GM18502 (cell line): ENCODE measurements at regions not wholly inside any gene's neighbourhood (a gene's known extent, or its start where the extent isn't known, plus 50 kb on each side); places are given as distances from the start of the nearest gene placed in this dataset.

Experiments used
- ATAC-seq: cut with Tn5 transposase; IDR thresholded peaks from one replicate; pipeline ENCODE4 v1.9.1; 2021; ENCODE audit warnings: mild to moderate bottlenecking; ENCODE audit not compliant: unreplicated experiment, poor library complexity

DNA sequence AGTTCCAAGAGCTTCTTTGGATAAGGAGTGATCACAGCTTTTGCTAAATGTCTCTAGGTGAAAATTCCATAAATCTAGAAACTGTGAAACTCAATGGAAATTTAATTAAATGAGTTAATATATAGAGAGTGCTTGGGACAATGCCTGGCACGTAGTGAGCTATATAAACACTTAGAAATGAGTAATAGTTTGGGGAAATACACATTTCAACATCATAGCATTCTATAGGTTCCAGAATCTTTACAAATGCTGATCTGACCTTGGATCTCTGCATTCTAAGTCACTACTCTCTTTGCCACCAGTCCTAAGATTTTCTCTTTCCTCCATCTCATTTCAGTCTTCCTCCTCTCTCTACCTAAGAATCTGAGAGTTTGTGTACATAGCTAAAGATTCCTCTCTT, 175.6 kb downstream of the SOX9 start:
- no peak for ATAC-seq

DNA sequence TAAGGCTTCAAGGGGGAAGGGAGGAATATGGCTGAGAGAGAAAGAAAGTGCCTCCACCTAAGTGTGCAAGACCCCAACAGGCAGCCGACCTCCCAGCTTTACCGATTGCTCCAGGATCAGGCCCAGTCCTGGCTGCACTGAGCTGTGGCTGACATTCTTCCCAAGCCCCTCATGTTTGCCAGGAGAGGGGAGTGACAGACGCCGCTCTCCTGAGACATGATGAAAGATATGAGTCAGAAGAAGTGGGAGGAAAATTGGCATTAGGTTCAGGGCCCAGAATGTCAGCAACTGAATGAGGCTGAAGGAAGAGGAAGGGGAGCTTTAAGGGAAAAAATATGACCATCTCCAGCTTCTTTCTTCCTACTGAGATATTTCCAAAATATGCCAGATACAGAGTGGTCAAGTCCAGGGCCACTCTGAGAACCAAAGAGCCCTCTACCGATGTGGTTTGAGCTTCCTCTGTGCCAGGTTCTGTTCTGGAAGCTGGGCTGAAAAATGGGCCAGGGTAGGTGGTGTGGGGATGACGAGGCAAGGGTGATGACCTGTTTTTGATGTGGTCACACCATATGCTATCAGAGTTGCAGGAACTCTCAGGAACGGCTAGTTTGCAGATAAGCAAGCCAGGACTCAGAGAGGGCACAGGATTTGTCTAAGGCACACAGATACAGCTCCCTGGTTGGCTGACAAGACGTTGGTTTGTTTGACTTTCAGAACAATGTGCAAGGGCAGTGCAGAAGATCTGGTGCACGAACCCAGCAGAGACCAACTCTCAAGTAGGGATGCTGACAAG, 176.7 kb downstream of the SOX9 start:
- ATAC-seq = no peak

DNA sequence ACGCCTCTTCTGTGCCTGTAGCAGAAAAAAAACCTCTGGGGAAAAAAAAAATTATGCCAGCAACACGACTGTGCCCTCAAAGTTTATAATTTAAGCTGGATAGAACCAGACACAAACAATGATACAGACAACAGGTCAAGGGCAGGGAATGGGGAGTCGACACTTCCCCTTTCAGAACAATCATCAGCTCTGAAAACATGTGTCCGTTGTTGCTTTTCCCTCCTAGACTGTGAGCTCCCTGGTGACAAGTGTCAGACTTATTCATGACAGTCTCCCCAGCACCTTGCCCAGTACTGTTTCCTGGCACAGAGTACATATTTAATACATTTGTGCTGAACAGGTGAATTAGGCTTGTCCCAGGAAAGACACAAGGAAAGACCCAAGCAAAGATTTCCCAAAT, 178.3 kb downstream of the SOX9 start:
- no peak for ATAC-seq

DNA sequence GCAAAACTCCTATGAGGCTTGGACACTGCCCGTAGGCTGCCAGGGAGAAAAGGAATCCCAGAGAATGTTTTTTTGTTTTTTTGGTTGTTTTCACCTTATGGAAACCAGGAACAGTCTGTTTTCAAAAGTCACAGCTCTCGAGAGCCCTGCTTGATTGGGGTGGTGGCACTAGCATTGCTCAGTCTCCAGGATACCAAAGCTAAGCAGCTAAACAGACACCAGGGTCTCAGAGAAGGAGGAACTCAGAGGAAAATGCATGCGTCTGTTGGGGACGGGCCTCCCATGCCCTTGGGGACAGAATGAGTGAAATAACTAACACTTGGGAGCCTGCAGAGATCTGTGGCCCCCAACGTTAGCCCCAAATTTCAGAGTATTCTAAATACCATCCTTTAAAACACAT, 178.8 kb downstream of the SOX9 start:
- no peak for ATAC-seq

DNA sequence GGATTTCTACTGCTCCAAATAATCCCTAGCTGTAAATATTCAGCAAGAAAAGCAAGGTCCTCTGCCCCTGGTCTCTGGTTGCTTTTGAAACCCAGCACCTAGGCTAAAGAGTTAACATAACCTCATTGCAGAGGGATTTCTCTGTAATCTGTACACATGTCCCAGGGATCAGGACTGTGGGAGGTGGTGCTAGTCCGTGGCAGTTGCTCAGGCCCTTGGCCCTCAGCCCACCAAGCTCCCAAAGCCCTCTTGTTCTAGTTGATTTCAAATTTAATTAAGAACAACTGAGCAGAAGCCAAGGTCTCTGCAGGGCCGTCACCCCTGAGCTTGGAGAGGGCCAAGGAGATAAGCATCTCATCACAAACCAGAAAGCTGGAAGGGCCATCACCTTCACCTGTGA, 181.1 kb downstream of the SOX9 start:
- ATAC-seq = no peak

DNA sequence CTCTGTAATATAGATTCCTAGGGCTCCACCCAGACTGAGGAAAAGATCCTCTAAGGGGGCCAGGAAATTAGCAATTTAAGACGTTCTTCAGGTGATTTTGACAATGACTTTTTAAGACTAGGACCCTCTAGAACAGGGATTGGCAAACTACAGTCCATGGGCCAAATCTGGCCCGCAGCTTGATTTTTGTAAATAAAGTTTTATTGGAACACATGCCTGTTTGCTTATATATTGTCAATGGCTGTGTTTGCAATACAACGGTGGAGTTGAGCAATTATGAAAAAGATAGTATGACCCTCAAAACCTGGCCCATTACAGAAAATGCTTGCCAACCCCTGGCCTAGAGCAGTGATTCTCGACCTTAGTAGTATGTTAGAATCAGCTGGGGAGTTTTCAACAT, 181.9 kb downstream of the SOX9 start:
- no peak for ATAC-seq

DNA sequence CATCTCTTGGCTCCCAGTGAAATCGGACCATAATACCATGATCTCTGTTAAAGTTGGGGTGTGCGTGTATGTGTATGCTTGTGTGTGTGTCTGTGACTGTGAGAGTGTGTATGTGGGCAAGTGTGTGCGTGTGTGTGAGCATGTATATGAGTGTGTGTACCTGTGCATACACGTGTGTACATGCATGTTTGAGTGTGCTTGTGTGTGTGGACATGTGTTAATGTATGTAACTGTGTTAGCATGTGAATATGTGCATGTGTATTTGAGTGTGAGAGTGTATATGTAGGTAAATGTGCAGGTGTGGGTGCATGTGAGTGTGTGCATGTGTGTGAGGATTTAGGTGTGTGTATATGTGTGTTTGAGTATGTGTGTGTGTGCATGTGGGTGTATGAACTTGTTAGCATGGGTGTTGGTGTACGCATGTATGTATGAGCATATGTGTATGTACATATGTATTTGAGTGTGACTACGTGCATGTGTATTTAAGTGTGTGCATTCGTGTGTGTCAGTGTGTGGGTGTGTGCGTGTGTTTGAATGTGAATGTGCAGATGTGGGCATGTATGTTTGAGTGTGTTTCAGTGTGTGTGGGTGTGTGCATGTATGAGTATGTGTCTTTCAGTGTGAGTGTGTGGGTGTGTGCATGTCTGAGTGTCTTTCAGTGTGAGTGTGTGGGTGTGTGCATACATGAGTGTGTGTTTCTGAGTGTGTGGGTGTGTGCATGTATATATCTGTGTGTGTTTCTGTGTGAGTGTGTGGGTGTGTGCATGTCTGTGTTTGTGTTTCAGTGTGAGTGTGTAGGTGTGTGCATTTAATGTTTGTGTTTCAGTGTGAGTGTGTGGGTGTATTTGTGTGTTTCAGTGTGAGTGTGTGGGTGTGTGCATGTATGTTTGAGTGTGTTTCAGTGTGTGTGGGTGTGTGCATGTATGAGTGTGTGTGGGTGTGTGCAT, 183.2 kb downstream of the SOX9 start:
- no peak for ATAC-seq

DNA sequence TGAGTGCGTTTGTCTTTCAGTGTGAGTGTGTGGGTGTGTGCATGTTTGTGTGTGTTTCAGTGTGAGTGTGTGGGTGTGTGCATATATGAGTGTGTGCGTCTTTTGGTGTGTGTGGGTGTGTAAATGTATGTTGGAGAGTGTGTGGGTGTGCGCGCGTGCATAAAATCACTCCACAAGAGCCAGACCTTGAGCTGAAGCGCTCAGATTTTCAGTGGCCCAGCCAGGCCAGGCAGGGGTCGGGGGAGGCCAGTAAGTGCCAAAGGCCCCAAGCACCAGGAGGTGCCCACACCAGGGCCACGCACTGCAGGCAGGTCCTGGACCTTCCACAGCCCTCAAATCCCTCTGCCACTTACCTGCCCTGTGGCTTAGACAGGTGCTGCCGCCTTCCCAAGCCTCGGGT, 184.0 kb downstream of the SOX9 start:
- ATAC-seq = no peak

DNA sequence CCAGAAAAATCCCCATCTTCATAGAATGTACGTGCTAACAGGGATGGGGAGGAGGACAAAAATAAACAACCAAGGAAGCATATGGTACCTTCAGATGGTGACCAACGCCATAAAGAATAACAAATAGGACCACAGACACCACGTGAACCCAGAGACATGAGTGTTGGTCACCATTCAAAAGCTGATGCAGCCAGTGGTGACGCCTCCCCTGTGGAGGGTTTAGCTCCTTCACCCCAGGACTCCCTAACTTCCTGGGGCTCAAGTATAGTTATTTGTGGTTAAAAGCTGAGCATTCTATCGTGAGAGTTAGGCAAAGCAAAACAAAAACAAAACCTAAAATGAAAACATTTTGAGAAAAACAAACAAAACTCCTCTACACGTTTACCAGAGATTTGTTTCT, 184.7 kb downstream of the SOX9 start:
- no peak for ATAC-seq

DNA sequence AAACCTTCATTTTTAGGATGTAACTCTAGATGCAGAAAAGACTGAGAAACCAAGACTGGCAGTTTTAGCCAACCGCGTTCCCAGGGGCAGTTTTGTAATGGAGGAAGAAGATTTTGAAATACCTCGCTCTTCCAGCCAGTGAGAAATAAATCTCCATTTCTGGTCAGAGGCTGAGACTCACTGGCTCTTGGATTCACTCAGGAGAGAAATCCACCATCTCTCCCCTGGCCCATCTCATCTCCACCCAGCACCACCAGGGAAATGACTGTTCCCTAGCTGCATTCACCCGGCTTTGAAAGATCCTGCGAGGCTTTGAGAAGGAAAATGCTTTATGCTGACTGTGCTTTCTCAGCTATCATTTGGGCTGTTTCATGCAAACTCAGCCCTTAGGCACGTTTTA, 185.2 kb downstream of the SOX9 start:
- no peak for ATAC-seq

DNA sequence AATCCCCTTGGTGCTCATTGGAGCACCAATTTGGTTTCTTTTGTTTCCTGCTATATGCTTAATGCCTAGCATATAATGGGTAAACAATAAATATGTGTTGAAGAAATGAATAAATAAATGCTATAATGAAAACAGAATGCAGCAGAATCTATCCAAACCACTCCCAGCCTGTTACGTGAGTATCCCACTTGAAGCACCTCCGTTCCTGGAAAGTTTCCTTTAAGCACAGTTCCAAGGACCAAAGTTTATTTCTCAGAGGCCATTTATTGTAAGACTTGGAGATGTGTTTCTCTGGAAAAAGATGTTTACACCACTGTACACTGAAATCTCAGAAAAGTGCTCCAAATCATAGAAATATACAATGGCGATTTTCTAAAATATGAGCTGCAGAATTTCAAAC, 187.0 kb downstream of the SOX9 start:
- no peak for ATAC-seq

DNA sequence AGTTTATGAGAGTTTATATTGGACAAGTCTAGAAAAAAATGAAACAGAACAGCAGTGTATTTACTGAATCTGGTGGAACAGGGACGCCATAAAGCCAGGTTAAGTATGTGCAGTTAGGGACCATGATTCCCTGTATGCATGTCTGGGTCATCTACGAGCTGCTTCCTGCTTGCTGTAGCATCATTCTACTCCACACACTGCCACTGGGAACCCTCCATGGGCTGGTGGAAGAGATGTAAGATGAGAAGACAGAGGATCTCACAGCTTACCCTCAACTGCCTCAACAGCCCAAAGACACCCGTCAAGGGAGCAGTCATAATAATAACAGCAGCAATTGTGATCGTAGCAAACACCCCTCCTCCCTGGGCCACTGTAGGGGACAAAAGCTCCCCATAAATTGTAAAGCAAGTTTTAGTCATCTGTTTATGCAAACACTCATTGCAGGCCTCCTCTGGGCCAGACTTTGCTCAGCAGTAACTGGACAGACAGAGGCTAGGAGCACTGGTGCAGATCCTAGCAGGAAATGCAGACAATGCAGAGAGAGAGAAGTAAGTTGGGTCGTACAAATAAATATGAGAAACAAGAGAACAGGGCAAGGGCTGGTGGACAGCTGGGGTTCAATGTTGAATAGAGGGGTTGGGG, 188.0 kb downstream of the SOX9 start:
- ATAC-seq = peak; percentile 50

DNA sequence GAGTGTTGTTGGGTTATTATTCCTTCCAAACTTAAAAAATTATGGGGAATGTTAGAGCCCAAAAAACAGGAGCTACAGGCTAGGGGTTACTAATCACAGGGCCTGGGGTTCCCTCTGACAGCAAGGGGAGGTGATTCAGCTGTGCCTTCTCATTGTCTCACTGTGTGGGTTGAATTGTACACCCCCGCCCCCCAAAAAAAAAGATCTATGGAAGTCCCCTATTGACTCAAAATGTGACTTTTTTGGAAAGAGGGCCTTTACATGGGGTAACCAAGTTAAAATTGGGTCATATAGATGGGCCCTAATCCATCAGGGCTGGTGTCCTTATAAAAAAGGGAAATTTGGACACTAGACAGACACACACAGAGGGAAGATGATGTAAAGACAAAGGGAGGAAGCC, 190.2 kb downstream of the SOX9 start:
- ATAC-seq = peak; percentile 54

DNA sequence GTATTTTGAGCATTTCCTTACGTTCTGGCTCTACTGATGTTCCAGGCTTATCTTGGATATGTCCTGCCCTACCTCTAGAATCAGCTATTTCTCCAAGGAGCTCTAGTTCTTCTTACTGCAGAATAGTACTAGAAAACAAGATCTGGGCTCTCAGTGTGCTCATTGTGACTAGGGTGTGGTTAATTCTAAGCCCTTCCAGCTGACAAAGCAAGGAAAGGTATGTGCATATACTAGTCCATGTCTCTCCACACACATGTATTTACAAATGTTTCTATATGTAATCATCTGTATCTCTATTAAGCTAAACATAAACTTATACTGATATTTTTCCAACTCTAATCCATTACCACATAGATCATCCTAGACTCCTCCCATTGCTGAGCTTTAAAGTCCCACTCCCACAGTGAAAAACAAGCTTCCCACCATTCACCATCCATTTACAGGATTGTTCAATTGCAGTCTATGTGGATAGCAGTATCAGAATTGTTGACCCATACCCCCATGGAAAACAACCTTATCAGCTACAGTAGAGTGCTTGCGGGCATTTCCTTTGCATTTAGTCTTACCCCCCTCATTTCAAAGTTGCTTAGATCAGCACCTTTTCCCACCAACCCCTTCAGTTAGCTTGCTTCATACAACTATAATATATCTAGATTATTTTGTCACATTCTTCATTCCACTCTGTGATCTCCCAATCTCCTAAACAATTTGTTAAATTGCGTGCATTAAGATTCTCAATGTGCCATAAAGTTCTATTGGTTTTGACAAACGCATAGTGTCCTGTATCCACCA, 194.5 kb downstream of the SOX9 start:
- no peak for ATAC-seq

DNA sequence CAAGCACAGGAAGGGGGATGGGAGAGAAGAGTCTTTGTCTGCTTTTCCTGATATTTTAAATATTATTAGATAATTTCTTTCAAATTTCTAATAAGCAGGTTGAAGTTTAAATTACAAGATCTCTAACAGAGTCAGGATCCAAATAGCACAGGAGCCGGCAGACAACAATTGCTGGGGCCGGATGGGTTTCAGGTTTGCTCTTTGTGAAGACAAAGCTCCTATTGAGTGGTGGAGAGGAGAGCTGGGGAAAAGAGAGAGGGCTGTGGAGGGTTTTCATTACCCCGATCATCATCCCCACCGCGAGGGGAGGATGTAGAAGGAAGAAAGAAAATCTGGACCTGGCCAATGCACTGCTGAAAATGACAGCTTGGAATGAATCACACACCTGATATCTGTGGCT, 197.3 kb downstream of the SOX9 start:
- no peak for ATAC-seq

DNA sequence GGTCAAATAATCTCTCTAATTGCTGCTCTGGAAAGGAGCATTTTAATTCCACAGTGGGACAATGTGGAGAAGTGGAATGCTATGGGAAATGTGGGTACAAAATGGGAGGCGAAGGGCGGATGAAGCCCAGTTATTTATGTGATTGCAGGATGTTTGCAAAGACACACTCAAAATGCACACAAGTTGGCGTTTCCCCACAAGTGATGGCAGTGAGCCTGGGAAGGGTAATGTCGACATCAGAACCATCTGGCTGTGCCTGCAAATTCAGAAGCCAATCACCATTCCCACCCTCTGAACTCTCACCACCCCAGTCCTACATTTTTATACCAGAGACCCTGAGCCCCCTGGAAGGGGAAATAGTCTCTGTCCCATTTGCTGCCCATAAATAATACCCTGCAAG, 201.1 kb downstream of the SOX9 start:
- no peak for ATAC-seq

DNA sequence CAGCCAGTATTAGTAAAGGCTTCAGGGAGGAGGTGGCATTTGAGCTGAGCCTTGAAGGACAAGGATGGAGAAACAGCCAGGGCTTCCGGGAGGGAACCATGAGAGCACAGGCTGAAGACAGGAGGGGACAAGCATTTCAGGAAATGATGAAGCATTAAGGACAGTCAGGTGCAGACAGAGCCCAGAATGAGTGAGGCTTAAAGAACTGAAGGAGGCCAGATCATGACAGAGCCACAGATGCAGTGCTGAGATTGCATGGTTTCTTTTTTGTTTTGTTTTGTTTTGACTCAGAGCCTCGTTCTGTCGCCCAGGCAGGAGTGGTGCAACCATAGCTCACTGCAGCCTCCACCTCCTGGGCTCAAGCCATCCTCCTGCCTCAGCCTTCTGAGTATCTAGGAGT, 211.5 kb downstream of the SOX9 start:
- ATAC-seq = peak; percentile 84

DNA sequence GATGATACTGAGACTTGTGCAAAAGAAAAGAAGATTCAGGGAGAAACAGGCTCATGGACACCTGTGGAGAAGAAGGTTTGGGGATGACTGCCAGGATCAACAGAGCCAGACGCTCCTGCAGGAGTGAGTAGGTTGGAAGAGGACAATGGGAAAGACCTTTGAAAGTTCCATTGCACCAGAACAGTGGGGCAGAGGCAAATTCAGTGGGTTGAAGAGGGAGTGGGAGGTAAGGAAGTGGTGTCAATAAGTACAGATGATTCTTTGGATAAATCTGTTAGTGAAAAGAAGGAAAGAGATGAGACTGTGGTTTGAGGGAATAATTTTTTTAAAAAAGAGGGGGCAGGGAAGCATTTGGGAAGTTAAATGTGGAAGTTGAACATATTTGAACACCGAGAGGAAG, 212.8 kb downstream of the SOX9 start:
- no peak for ATAC-seq

DNA sequence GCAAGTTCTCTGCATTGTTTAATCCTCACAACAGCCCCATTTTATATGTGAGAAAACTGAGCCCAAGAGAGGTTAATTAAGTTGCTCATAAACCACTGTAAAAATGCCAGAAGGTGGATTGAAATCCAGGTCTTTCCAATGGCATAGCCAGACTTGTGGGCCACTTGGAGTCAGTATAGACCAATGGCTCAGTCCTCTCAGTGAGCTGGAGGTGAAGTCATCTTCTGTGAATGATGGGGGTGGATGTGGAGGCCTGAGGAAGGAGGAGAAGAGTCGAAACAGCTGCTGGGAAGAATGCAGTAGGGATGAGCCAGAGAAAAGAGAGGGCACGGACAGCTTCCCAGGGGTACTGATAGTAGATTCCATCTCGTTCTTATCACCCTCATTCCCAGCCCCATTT, 213.4 kb downstream of the SOX9 start:
- ATAC-seq = no peak

DNA sequence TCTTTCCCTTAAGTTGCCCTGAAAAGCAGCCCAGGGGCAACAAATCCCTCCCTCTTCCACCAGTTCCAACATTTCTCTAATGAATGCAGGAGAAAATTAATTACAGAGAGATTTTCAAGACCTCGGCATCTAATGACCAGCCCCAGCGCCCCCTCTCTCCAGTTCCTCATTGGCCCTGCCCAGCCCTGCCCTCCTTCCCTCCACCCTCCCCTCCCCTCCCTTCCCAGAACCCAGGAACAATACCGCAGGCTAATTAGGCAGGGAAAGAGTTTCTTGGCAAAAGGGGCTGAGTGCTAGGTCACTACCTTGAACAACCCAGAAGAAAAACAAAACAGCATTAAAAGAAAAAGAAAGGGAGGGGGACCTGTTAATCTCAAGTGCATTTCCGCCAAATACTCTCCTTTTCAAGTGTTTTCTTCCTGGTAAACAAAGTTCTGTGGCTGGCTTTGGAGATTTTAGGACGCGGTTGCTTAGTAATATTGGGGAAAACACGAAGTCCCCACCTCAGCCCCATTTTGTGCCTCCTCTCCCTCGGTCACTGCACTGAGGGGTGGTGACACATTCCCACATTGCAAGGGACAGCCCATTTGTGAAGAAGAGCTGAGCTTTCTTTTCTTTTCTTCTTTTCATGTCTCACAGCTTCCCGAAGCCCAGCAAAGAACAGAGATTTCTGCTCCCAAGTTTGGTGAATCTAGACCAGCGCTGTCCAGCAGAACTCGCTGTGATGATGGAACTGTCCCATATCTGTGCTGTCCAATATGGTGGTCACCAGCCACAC, 215.4 kb downstream of the SOX9 start:
- ATAC-seq = no peak
